T1000 (cell line): ENCODE measurements at regions not wholly inside any gene's neighbourhood (a gene's known extent, or its start where the extent isn't known, plus 50 kb on each side); places are given as distances from the start of the nearest gene placed in this dataset.

ENCODE experiments used
- DNase-seq: peaks from one replicate; lab custom pipeline; 2025; ENCODE audit warnings: mixed read lengths; lab: John Stamatoyannopoulos, UW

- no peak for DNase-seq
Observed at GRCh38 chr3:124178531-124178930, 186.6 kb upstream of the ROPN1 start.

GRCh38 chr3:124200407-124200806 lies 208.5 kb upstream of the ROPN1 start:
- DNase-seq = no peak

GRCh38 chr3:124201226-124201625 lies 209.3 kb upstream of the ROPN1 start:
- no peak for DNase-seq

GRCh38 chr3:124201786-124202185 lies 209.9 kb upstream of the ROPN1 start:
- no peak for DNase-seq

GRCh38 chr3:124202754-124203153 lies 210.8 kb upstream of the ROPN1 start:
- no peak for DNase-seq

- no peak for DNase-seq
Observed at GRCh38 chr3:124203292-124203691, 211.4 kb upstream of the ROPN1 start.

- no peak for DNase-seq
Observed at GRCh38 chr3:124206225-124207055, 214.5 kb upstream of the ROPN1 start.

- no peak for DNase-seq
Observed at GRCh38 chr3:124207077-124207476, 215.2 kb upstream of the ROPN1 start.

- DNase-seq = no peak
Observed at GRCh38 chr3:124207873-124208485, 216.1 kb upstream of the ROPN1 start.

- DNase-seq = no peak
Observed at GRCh38 chr3:124209426-124209825, 217.5 kb upstream of the ROPN1 start.

GRCh38 chr3:124210899-124211298 lies 219.0 kb upstream of the ROPN1 start:
- DNase-seq = no peak

GRCh38 chr3:124213641-124214040 lies 221.7 kb upstream of the ROPN1 start:
- DNase-seq = no peak

- no peak for DNase-seq
Observed at GRCh38 chr3:124217542-124217941, 225.6 kb upstream of the ROPN1 start.

- DNase-seq = no peak
Observed at GRCh38 chr3:124221422-124221821, 229.5 kb upstream of the ROPN1 start.

GRCh38 chr3:124223853-124224252 lies 231.9 kb upstream of the ROPN1 start:
- DNase-seq = no peak

GRCh38 chr3:124227150-124227630 lies 235.3 kb upstream of the ROPN1 start:
- DNase-seq = no peak

GRCh38 chr3:124229420-124229819 lies 237.5 kb upstream of the ROPN1 start:
- no peak for DNase-seq

GRCh38 chr3:124229836-124230235 lies 237.9 kb upstream of the ROPN1 start:
- no peak for DNase-seq

GRCh38 chr3:124230432-124230831 lies 238.5 kb upstream of the ROPN1 start:
- DNase-seq = no peak

- no peak for DNase-seq
Observed at GRCh38 chr3:124230998-124231397, 239.1 kb upstream of the ROPN1 start.

- DNase-seq = no peak
Observed at GRCh38 chr3:124234852-124235252, 242.9 kb upstream of the ROPN1 start.

- DNase-seq = no peak
Observed at GRCh38 chr3:124235446-124235845, 243.5 kb upstream of the ROPN1 start.

- no peak for DNase-seq
Observed at GRCh38 chr3:124243177-124243859, 251.4 kb upstream of the ROPN1 start.
